Muscle of leg (tissue), 3 donors: ENCODE measurements at regions not wholly inside any gene's neighbourhood (a gene's known extent, or its start where the extent isn't known, plus 50 kb on each side); places are given as distances from the start of the nearest gene placed in this dataset.

Experiments used
- DNase-seq: peaks from one replicate; pipeline ENCODE4 v3.0.0; 2013
- H3K27ac ChIP-seq: one replicate; pipeline ENCODE4 v1.5.1; 2013; ENCODE audit warnings: mild to moderate bottlenecking, low read length, control low read depth
- H3K27me3 ChIP-seq: one replicate; pipeline ENCODE4 v1.6.1; 2013; ENCODE audit warnings: low read length; ENCODE audit not compliant: control insufficient read depth, insufficient read depth
- H3K36me3 ChIP-seq: one replicate; pipeline ENCODE4 v1.6.1; 2013; ENCODE audit warnings: low read length; ENCODE audit not compliant: control insufficient read depth, insufficient read depth
- H3K4me1 ChIP-seq: one replicate; pipeline ENCODE4 v1.6.1; 2013; ENCODE audit warnings: low read length; ENCODE audit not compliant: control insufficient read depth, insufficient read depth
- H3K4me3 ChIP-seq: one replicate; pipeline ENCODE4 v1.5.1; 2013; ENCODE audit warnings: low read length, control low read depth
- H3K9me3 ChIP-seq: replicated peaks from 2 replicates; pipeline ENCODE4 v1.6.1; 2013; ENCODE audit warnings: low read depth, low read length; ENCODE audit not compliant: control insufficient read depth
- WGBS: methylation state at CpG from one replicate; pipeline ENCODE4 v1.1.5; 2013; ENCODE audit warnings: missing lambda C conversion rate; ENCODE audit not compliant: insufficient coverage; 5-methylcytosine and 5-hydroxymethylcytosine counted together

- Histone ChIP-seq H3K4me3 (no peak overlapping the region), H3K4me1 (no peaks in the 10 kb centered on the region), H3K27ac (no peak overlapping the region), H3K9me3 (no peaks in the 10 kb centered on the region), H3K27me3 (no peaks in the 10 kb centered on the region), H3K36me3 (no peaks in the 10 kb centered on the region)
- no CpG with 5 or more reads among the region's 1 CpG for WGBS
- no peak for DNase-seq
Observed at GRCh38 chr21:27156666-27157065, 189.8 kb upstream of the ADAMTS5 start.

DNA sequence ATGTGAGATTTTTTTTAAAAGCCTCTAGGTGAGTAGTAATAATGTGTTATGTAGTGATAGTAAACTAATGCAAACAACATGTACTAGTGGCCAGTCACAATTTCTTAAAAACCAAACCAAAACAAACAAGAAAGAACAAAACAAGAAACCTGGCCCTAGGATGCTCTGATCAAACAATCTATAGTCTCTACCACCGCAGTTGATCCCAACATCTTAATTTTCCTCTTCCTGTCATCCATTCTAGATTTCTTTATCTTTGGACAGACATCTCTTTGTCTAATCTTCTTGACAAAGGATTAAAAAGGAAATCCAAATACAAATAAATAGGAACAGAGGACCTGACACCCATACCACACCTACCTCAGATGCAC is 188.2 kb upstream of the ADAMTS5 start:
- DNase-seq: no peak
- H3K9me3 ChIP-seq: no peaks in the 10 kb centered on the region
- H3K4me1 ChIP-seq: no peaks in the 10 kb centered on the region
- H3K36me3 ChIP-seq: no peaks in the 10 kb centered on the region
- H3K4me3 ChIP-seq: no peak overlapping the region
- WGBS: 83% methylated on average over 1 of the region's 1 CpG
- H3K27me3 ChIP-seq: no peaks in the 10 kb centered on the region
- no peak overlapping the region for H3K27ac ChIP-seq

- H3K4me3 ChIP-seq: no peak overlapping the region
- DNase-seq: peak; percentile 63
- H3K36me3 ChIP-seq: no peaks in the 10 kb centered on the region
- no CpG with 5 or more reads among the region's 4 CpGs for WGBS
- H3K27me3 ChIP-seq: no peaks in the 10 kb centered on the region
- no peaks in the 10 kb centered on the region for H3K4me1 ChIP-seq
- H3K27ac ChIP-seq: no peak overlapping the region
- no peaks in the 10 kb centered on the region for H3K9me3 ChIP-seq
Observed at GRCh38 chr21:27154451-27155129, 187.7 kb upstream of the ADAMTS5 start.

DNA sequence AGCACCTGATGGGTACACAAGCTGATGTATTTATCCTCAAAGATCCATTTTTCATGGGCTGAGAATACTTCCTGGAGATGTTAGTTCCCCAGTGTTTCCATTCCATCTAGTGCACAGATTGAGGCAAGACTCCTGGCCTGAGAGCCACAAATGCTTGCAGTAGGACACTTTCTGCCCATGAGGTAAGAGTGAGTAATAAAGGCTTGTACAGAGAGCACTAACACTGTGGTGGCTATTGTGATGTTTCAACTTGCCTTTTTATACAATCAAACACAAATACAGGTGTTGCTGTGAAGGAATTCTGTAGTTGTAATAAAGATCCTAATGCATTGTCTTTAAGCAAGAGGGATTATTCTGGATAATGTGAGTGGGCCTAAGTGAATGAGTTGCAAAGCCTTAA is 186.1 kb upstream of the ADAMTS5 start:
- H3K27ac ChIP-seq: no peak overlapping the region
- no peaks in the 10 kb centered on the region for H3K27me3 ChIP-seq
- no peak for DNase-seq
- no peaks in the 10 kb centered on the region for H3K4me1 ChIP-seq
- no peak overlapping the region for H3K4me3 ChIP-seq
- H3K9me3 ChIP-seq: no peaks in the 10 kb centered on the region
- no peaks in the 10 kb centered on the region for H3K36me3 ChIP-seq

GRCh38 chr21:27149034-27149433 is 182.1 kb upstream of the ADAMTS5 start:
- H3K36me3 ChIP-seq: no peaks in the 10 kb centered on the region

DNA sequence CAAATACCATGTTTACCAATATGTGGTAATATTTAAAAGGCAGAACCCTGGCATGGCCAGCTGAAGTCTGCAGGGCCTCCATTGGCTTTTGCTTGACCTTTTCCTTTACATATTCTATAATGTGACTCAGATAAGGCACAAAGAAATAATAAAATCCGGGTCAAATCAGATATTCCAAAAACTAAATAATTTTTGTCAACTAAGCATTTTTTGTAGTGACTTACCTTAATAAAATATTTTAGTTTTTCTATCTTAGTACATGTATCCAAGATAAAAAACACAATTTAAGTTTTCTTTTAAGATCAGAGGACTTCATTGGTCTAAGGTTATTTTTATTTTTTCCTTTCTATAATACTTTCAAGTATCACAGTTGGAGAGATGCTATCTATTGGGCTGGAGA is 179.4 kb upstream of the ADAMTS5 start:
- no peaks in the 10 kb centered on the region for H3K9me3 ChIP-seq
- no peaks in the 10 kb centered on the region for H3K36me3 ChIP-seq
- no peak for DNase-seq
- no peaks in the 10 kb centered on the region for H3K4me1 ChIP-seq
- no peak overlapping the region for H3K27ac ChIP-seq
- no peaks in the 10 kb centered on the region for H3K27me3 ChIP-seq
- WGBS: no CpG with 5 or more reads among the region's 1 CpG
- no peak overlapping the region for H3K4me3 ChIP-seq

More at GRCh38 chr21:27149034-27149433, 182.1 kb upstream of the ADAMTS5 start:
- Histone ChIP-seq H3K4me3 (no peak overlapping the region), H3K27ac (no peak overlapping the region), H3K9me3 (no peaks in the 10 kb centered on the region), H3K27me3 (no peaks in the 10 kb centered on the region), H3K4me1 (no peaks in the 10 kb centered on the region)
- peak; percentile 23 for DNase-seq
- no CpG with 5 or more reads among the region's 2 CpGs for WGBS

GRCh38 chr21:27145134-27145798 is 178.4 kb upstream of the ADAMTS5 start:
- WGBS: no CpG with 5 or more reads among the region's 6 CpGs
- Histone ChIP-seq H3K27ac (no peak overlapping the region), H3K4me3 (no peak overlapping the region), H3K4me1 (no peaks in the 10 kb centered on the region), H3K36me3 (no peaks in the 10 kb centered on the region), H3K9me3 (no peaks in the 10 kb centered on the region), H3K27me3 (no peaks in the 10 kb centered on the region)
- no peak for DNase-seq

GRCh38 chr21:27143476-27143875 is 176.6 kb upstream of the ADAMTS5 start:
- Histone ChIP-seq H3K27ac (no peak overlapping the region), H3K9me3 (no peaks in the 10 kb centered on the region), H3K36me3 (no peaks in the 10 kb centered on the region), H3K4me1 (no peaks in the 10 kb centered on the region), H3K27me3 (no peaks in the 10 kb centered on the region), H3K4me3 (no peak overlapping the region)
- WGBS: 95% methylated on average over 31 of the region's 31 CpGs
- DNase-seq: no peak

DNA sequence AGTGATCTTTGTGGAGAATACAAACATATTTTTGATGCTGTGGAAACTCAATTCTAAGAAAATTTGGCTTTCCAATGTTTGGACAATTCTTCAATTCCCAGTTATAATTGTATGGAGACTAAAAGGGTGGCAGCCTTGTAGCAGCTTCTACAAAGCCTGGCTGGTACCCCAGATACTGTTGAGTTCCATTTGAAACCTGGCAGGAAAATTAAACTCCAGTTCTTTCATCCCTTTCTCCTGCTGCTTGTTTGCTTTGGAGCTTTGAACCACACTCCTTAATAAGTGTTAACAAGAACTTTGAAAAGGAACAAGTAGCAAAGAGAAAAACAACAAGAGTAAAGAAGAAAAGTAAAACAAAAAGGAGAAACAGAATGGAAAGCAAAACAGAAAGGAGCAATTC is 172.6 kb upstream of the ADAMTS5 start:
- Histone ChIP-seq H3K4me3 (no peak overlapping the region), H3K4me1 (no peaks in the 10 kb centered on the region), H3K27me3 (no peaks in the 10 kb centered on the region), H3K27ac (no peak overlapping the region), H3K9me3 (no peaks in the 10 kb centered on the region), H3K36me3 (no peaks in the 10 kb centered on the region)
- DNase-seq: no peak

DNA sequence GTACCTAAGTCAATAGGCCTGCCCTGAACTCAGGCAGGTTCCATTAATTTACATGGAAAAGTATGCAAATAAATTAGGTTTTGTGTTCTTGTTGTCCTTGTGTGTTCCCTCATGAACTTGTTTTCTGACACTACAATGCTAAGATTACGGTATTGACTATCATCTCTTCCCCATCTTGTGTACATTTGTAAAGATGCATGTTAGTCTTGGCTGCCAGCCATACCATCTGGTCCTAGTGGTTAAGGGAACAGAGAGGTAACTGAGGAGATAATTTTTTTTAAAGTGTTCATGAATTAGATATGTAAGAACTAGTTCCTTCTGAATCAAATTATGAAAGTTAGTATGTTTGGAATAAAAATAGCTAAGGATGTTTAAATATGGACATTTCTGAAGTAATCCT is 167.6 kb upstream of the ADAMTS5 start:
- Histone ChIP-seq H3K36me3 (no peaks in the 10 kb centered on the region), H3K27me3 (no peaks in the 10 kb centered on the region), H3K4me1 (no peaks in the 10 kb centered on the region), H3K4me3 (no peak overlapping the region), H3K9me3 (no peaks in the 10 kb centered on the region), H3K27ac (no peak overlapping the region)
- no CpG with 5 or more reads among the region's 1 CpG for WGBS
- DNase-seq: peak; percentile 67

DNA sequence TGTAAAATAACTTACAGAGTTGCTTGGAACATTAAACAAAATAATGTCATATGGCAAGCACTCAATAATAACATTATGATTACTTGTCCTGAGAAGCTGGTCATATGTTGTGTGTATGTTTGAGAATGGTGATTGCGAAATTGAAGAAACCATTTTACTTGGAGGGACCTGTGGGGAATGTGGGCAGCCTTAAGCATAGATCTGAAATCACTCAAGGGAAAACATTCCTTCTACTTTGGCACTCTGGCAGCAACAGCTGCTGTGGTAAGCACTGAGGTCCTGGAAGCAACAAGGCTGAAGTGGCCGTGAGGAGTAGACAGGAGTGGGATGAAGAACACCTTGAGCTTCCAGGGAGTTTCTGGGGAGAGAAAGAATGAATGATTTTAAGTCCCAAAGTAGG is 165.4 kb upstream of the ADAMTS5 start:
- Histone ChIP-seq H3K27me3 (no peaks in the 10 kb centered on the region), H3K27ac (no peak overlapping the region), H3K4me1 (no peaks in the 10 kb centered on the region), H3K9me3 (no peaks in the 10 kb centered on the region), H3K4me3 (no peak overlapping the region), H3K36me3 (no peaks in the 10 kb centered on the region)
- no peak for DNase-seq
- 29% methylated on average over 1 of the region's 2 CpGs for WGBS
